ENCODE measurements at regions not wholly inside any gene's neighbourhood (a gene's known extent, or its start where the extent isn't known, plus 50 kb on each side); places are given as distances from the start of the nearest gene placed in this dataset.

DNA sequence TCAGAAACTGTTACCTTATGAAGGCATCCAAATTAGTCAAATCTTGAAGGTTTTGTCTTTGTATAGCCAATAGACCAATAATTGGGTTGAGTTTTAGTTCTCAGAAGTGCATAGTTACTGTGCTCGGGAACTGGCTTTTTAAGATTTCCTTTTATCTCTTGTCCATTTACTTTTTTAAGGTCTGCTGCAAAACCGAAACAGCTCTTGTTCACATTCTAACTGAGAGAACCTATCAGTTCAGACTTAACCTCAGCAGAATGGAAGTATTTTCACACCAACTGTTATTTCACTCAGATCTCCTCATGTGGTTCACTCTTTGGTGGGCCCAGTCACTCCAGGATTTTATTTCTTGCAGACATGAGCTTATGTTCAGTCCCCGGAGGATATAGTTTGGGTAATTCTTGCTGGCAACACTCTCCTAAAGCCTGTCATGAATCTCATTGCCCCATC lies 55.5 kb downstream of the TPBG start:
- TF ChIP-seq, protein P1, sequence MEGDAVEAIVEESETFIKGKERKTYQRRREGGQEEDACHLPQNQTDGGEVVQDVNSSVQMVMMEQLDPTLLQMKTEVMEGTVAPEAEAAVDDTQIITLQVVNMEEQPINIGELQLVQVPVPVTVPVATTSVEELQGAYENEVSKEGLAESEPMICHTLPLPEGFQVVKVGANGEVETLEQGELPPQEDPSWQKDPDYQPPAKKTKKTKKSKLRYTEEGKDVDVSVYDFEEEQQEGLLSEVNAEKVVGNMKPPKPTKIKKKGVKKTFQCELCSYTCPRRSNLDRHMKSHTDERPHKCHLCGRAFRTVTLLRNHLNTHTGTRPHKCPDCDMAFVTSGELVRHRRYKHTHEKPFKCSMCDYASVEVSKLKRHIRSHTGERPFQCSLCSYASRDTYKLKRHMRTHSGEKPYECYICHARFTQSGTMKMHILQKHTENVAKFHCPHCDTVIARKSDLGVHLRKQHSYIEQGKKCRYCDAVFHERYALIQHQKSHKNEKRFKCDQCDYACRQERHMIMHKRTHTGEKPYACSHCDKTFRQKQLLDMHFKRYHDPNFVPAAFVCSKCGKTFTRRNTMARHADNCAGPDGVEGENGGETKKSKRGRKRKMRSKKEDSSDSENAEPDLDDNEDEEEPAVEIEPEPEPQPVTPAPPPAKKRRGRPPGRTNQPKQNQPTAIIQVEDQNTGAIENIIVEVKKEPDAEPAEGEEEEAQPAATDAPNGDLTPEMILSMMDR (IDR thresholded peaks at IDR 0.05; ENCODE audit: low read depth, low read length), result no peak
- no peak overlapping the region for H3K4me3 ChIP-seq (ENCODE audit: low read depth, low read length)
- in situ Hi-C loops (cut with HindIII; ENCODE audit: low sequenced_read_pairs), result no loop called here
- DNase-seq (ENCODE audit: low read depth, low spot score), result no peak

DNA sequence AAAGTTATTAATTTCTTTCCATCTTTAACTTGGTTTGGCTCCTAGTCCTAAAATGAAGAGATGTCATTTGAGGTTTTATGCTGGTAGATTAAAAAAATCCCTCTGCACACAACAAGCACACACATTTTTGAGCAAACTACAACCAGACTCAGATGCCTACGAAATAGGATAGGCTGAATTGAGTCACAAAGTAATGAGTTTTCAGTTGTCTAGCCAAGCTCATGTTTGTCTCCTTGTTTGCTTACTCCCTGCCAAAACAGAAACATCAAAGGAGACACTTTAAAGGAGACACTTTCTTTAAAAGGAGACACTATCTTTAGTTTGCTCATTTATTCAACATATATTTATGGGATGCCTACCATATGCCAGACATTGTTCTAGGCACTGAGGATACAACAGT lies 56.2 kb downstream of the TPBG start:
- H3K4me3 ChIP-seq (ENCODE audit: low read depth, low read length), result no peak overlapping the region
- no peak for DNase-seq (ENCODE audit: low read depth, low spot score)
- TF ChIP-seq, protein P1 (IDR thresholded peaks at IDR 0.05; ENCODE audit: low read depth, low read length), result no peak
- in situ Hi-C loops (cut with HindIII; ENCODE audit: low sequenced_read_pairs), result no loop called here

DNA sequence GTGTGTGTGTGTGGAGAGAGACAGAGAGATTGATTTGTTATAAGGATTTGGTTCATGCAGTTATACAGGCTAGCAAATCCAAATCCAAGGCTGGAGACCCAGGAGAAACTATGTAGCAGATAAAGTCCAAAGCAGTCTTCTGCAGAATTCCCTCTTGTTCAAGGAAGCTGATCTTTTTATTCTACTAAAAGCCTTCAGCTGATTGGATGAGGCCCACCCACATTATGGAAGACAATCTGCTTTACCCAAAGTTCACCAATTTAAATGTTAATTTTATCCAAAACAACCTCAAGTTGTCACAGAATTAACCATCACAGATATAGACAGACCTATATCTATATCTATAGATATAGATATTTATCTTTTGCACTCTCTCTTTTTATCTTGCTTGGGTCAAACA lies 67.0 kb downstream of the TPBG start:
- TF ChIP-seq, protein P1 (IDR thresholded peaks at IDR 0.05; ENCODE audit: low read depth, low read length), result no peak
- H3K4me3 ChIP-seq (ENCODE audit: low read depth, low read length), result no peak overlapping the region
- in situ Hi-C loops (cut with HindIII; ENCODE audit: low sequenced_read_pairs), result no loop called here
- no peak for DNase-seq (ENCODE audit: low read depth, low spot score)

DNA sequence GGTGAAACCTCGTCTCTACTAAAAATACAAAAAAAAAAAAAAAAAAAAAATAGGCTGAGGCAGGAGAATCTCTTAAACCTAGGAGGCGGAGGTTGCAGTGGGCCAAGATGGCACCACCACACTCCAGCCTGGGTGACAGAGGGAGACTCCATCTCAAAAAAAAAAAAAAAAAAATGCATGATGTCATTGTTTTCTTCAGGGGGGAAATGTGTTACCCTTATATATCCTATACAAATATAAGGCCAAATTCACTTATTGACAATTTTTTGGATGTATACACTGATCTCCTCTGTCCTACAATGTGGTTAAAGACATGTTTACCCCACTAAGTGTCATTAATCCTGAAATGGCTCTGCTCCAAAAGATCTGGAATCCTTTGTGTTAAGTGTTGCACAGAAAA lies 73.1 kb downstream of the TPBG start:
- in situ Hi-C loops (cut with HindIII; ENCODE audit: low sequenced_read_pairs), result no loop called here
- DNase-seq (ENCODE audit: low read depth, low spot score), result no peak
- TF ChIP-seq, protein P1 (IDR thresholded peaks at IDR 0.05; ENCODE audit: low read depth, low read length), result no peak
- no peak overlapping the region for H3K4me3 ChIP-seq (ENCODE audit: low read depth, low read length)

DNA sequence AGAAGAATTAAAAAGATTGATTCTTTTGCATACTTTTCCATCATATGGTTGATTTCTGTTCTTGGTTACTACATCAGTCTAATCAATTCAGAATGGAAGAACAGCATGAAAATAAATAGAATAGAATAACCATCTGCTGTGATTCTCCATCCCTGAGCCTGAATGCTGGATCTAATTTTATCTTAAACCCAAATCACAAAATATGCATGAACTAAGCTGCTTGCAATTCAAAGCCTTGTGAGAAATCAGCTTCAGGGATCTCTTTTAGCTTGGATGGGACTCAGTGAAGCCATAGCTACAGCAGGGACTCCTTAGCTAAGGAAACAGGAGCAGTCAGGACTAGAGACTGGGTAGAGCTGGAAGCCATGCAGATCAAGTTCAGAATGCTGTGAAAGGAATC lies 74.1 kb downstream of the TPBG start:
- in situ Hi-C loops (cut with HindIII; ENCODE audit: low sequenced_read_pairs), result no loop called here
- no peak overlapping the region for H3K4me3 ChIP-seq (ENCODE audit: low read depth, low read length)
- no peak for DNase-seq (ENCODE audit: low read depth, low spot score)
- TF ChIP-seq, protein P1 (IDR thresholded peaks at IDR 0.05; ENCODE audit: low read depth, low read length), result no peak

DNA sequence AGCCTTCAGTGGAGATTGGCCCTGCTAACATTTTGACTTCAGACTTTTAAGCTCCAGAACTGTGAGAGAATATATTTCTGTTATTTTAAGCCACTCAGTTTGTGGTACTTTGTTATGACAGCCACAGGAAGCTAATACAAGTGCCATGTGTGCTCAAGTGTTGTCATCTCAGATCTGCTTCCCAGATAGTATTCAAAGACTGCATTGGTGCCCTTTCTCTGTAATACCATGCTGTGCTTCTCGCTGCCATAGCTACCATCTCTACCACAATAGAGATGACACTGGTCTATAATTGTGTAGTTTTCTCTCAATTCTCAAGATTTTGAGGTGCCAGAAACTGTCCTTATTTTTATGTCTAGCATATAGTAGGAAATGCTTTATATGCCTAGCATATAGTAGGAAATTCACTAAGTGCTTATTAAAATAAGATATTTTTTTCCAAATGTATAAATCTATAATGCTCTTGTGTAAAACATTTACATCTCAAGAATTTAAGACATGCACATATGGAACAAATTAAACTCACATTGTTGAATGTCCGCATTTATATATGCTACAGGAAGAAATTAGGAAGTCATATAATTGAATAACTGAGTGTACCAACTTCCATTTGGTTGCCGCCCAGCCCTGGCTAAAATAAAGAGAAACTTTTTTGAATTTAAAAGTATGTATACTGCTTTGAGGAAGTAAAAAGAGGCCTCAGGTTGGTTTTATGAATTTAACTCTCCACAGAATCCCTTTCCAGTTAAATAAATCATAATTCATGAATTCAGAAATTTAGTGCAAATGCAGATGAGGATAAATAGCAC lies 77.6 kb downstream of the TPBG start:
- no peak overlapping the region for H3K4me3 ChIP-seq (ENCODE audit: low read depth, low read length)
- TF ChIP-seq, protein P1 (IDR thresholded peaks at IDR 0.05; ENCODE audit: low read depth, low read length), result no peak
- in situ Hi-C loops (cut with HindIII; ENCODE audit: low sequenced_read_pairs), result no loop called here
- no peak for DNase-seq (ENCODE audit: low read depth, low spot score)

All from astrocyte of the spinal cord (primary cell).